ENCODE measurements at regions not wholly inside any gene's neighbourhood (a gene's known extent, or its start where the extent isn't known, plus 50 kb on each side); places are given as distances from the start of the nearest gene placed in this dataset.

GRCh38 chr2:217160978-217161973 is 301.4 kb upstream of the TNP1 start:
- no peak overlapping the region for H3K4me3 ChIP-seq

GRCh38 chr2:217160103-217160743 is 300.4 kb upstream of the TNP1 start:
- H3K27ac ChIP-seq: no peak overlapping the region
- H3K4me3 ChIP-seq: no peak overlapping the region

More at GRCh38 chr2:217160978-217161973, 301.4 kb upstream of the TNP1 start:
- no peak overlapping the region for H3K27ac ChIP-seq

GRCh38 chr2:217158928-217159327 is 299.1 kb upstream of the TNP1 start:
- no peak overlapping the region for H3K27ac ChIP-seq
- no peak overlapping the region for H3K4me3 ChIP-seq

- Histone ChIP-seq H3K27ac (no peak overlapping the region), H3K4me3 (no peak overlapping the region)
These were observed 297.7 kb upstream of the TNP1 start for GRCh38 chr2:217157581-217157980.

GRCh38 chr2:217156801-217157200 is 296.9 kb upstream of the TNP1 start:
- H3K27ac ChIP-seq: no peak overlapping the region
- no peak overlapping the region for H3K4me3 ChIP-seq

- Histone ChIP-seq H3K27ac (no peak overlapping the region), H3K4me3 (no peak overlapping the region)
These were observed 295.1 kb upstream of the TNP1 start for GRCh38 chr2:217154923-217155322.

GRCh38 chr2:217153510-217153909 is 293.6 kb upstream of the TNP1 start:
- H3K4me3 ChIP-seq: no peak overlapping the region
- H3K27ac ChIP-seq: no peak overlapping the region

- Histone ChIP-seq H3K27ac (no peak overlapping the region), H3K4me3 (no peak overlapping the region)
These were observed 293.0 kb upstream of the TNP1 start for GRCh38 chr2:217152831-217153230.

- Histone ChIP-seq H3K4me3 (no peak overlapping the region), H3K27ac (no peak overlapping the region)
These were observed 291.8 kb upstream of the TNP1 start for GRCh38 chr2:217151509-217152206.

GRCh38 chr2:217150236-217150635 is 290.4 kb upstream of the TNP1 start:
- H3K27ac ChIP-seq: no peak overlapping the region
- H3K4me3 ChIP-seq: no peak overlapping the region

- no peak overlapping the region for H3K27ac ChIP-seq
These were observed 289.3 kb upstream of the TNP1 start for GRCh38 chr2:217149087-217149660.

GRCh38 chr2:217147818-217148217 is 288.0 kb upstream of the TNP1 start:
- Histone ChIP-seq H3K27ac (no peak overlapping the region), H3K4me3 (no peak overlapping the region)

More at GRCh38 chr2:217149087-217149660, 289.3 kb upstream of the TNP1 start:
- H3K4me3 ChIP-seq: no peak overlapping the region

GRCh38 chr2:217146956-217147355 is 287.1 kb upstream of the TNP1 start:
- no peak overlapping the region for H3K27ac ChIP-seq
- no peak overlapping the region for H3K4me3 ChIP-seq

- H3K4me3 ChIP-seq: no peak overlapping the region
- H3K27ac ChIP-seq: no peak overlapping the region
These were observed 282.9 kb upstream of the TNP1 start for GRCh38 chr2:217142649-217143266.

GRCh38 chr2:217138284-217138683 is 278.4 kb upstream of the TNP1 start:
- no peak overlapping the region for H3K27ac ChIP-seq

GRCh38 chr2:217127744-217128143 is 267.9 kb upstream of the TNP1 start:
- Histone ChIP-seq H3K27ac (no peak overlapping the region), H3K4me3 (no peak overlapping the region)

More at GRCh38 chr2:217138284-217138683, 278.4 kb upstream of the TNP1 start:
- H3K4me3 ChIP-seq: no peak overlapping the region

GRCh38 chr2:217125014-217125413 is 265.1 kb upstream of the TNP1 start:
- Histone ChIP-seq H3K4me3 (no peak overlapping the region), H3K27ac (no peak overlapping the region)

- no peak overlapping the region for H3K4me3 ChIP-seq
These were observed 264.2 kb upstream of the TNP1 start for GRCh38 chr2:217124050-217124449.

GRCh38 chr2:217121565-217121964 is 261.7 kb upstream of the TNP1 start:
- no peak overlapping the region for H3K4me3 ChIP-seq
- no peak overlapping the region for H3K27ac ChIP-seq

More at GRCh38 chr2:217124050-217124449, 264.2 kb upstream of the TNP1 start:
- H3K27ac ChIP-seq: no peak overlapping the region

All from skin epidermis (tissue), 12 donors.